Spleen (tissue), 11 donors: ENCODE measurements at regions not wholly inside any gene's neighbourhood (a gene's known extent, or its start where the extent isn't known, plus 50 kb on each side); places are given as distances from the start of the nearest gene placed in this dataset.

Experiments used
- DNase-seq: peaks from one replicate; pipeline ENCODE4 v3.0.0-alpha.2; 2020
- H3K27ac ChIP-seq, 8 donors: fragments of 200-600 bp; sonication (generic) in 7 of 8; 1 replicate in 4 of 8; 2 replicates in 4 of 8; pipeline versions ENCODE4 v1.5.0 to v1.8.0; 2016 to 2021; ENCODE audit warnings: inconsistent platforms in 4 of 8, mild to moderate bottlenecking in 4 of 8, moderate library complexity in 1 of 8
- H3K27me3 ChIP-seq, 7 donors: fragments of 200-600 bp; sonication (generic) in 6 of 7; replicated peaks in 1 of 7; 1 replicate in 4 of 7; 2 replicates in 3 of 7; pipeline versions ENCODE4 v1.5.0 to v1.8.0; 2016 to 2021; ENCODE audit warnings: inconsistent platforms in 3 of 7, mild to moderate bottlenecking in 1 of 7
- H3K36me3 ChIP-seq, 6 donors: fragments of 200-600 bp; sonication (generic) in 5 of 6; 1 replicate in 4 of 6; 2 replicates in 2 of 6; pipeline versions ENCODE4 v1.5.0 to v1.8.0; 2016 to 2021; ENCODE audit warnings: inconsistent platforms in 2 of 6
- H3K4me1 ChIP-seq, 6 donors: fragments of 200-600 bp; sonication (generic) in 5 of 6; 1 replicate in 3 of 6; 2 replicates in 3 of 6; pipeline versions ENCODE4 v1.5.0 to v1.8.0; 2016 to 2021; ENCODE audit warnings: inconsistent platforms in 3 of 6
- H3K4me3 ChIP-seq, 8 donors: fragments of 200-600 bp; sonication (generic) in 7 of 8; 1 replicate in 4 of 8; 2 replicates in 4 of 8; pipeline versions ENCODE4 v1.5.0 to v1.8.0; 2016 to 2021; ENCODE audit warnings: inconsistent platforms in 4 of 8, mild to moderate bottlenecking in 4 of 8, moderate library complexity in 2 of 8
- H3K9me3 ChIP-seq, 8 donors: fragments of 200-600 bp; sonication (generic) in 7 of 8; 1 replicate in 4 of 8; 2 replicates in 4 of 8; pipeline versions ENCODE4 v1.5.0 to v1.8.0; 2016 to 2021; ENCODE audit warnings: inconsistent platforms in 4 of 8
- CTCF ChIP-seq, 11 experiments: fragments of 200-600 bp in 7 of 11; fragments of 450-650 bp in 4 of 11; sonication (generic) in 4 of 11; IDR thresholded peaks in 8 of 11; conservative IDR thresholded peaks in 3 of 11; 1 replicate in 7 of 11; 2 replicates in 4 of 11; pipeline versions ENCODE4 v1.4.0 to v1.8.0; 2016 to 2021; ENCODE audit warnings: antibody characterized with exemption in 11 of 11, inconsistent platforms in 4 of 11, mild to moderate bottlenecking in 1 of 11
- POLR2A ChIP-seq, 3 donors: fragments of 450-650 bp; IDR thresholded peaks; one replicate each; pipeline ENCODE4 v1.5.1; 2017; ENCODE audit warnings: antibody characterized with exemption in 3 of 3, mild to moderate bottlenecking in 1 of 3
- POLR2AphosphoS5 ChIP-seq, 3 donors: sonication (generic); formaldehyde crosslinking; IDR thresholded peaks; one replicate each; pipeline ENCODE4 v1.5.1; 2017; ENCODE audit warnings: antibody characterized with exemption in 3 of 3
- WGBS, 5 donors: extraction: QIAGEN DNeasy Blood & Tissue Kit in 3 of 5; methylation state at CpG; one replicate each; pipeline versions ENCODE4 v1.1.5 to v1.1.7; 2013 to 2018; 5-methylcytosine and 5-hydroxymethylcytosine counted together
- intact Hi-C: fragments of 100-400 bp; cut with DNase I; formaldehyde crosslinking; loops from one replicate; pipeline ENCODE4 v1.15.0; 2023; ENCODE audit warnings: low total_unique reads
- donor health status: healthy with polysubstance abuse.
- donor health status: DM: no; HTN: no; CAD: no; lungs with moderate emphysema.
- donor health status: DM: no; HTN: no; CAD: no.
- donor health status: Bipolar disorder and iron deficiency.
- donor health status: healthy.
- donor health status: DM: no; HTN: no; CAD: no.
- donor health status: DM: yes; HTN: yes; CAD: no.

DNA sequence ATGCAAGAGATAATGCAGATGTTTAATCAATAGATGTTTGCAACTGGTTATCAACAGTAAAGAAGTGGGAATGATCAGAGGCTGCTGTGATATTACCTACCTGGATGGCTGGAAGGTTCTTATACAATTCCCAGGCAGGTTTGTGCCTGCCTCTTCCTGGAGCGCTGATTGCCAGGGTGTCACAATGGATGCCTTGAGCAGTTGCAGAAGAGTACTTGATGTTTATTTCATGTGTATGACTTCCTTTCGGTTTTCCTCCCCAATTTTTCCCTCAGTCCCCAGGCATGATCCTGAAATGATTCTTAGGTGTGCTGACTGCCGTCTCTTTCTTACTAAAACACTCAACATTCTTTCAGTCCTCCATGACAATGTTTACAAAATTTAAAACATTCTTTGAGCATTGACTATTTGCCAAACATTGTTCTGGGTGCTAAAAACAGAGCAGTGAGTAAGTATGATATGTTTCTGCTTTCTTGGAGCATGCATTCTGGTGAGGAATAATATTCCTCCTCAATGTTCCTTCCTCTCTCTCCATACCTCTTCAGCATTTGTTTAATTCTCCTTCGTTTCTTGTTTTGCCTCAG, 416.6 kb upstream of the TRIB2 start:
- no peak overlapping the region for H3K4me3 ChIP-seq
- H3K27ac ChIP-seq, result no peak overlapping the region
- 89 to 97% (median 91%) methylated on average over 4 of the region's 4 CpGs for WGBS, 5 donors

DNA sequence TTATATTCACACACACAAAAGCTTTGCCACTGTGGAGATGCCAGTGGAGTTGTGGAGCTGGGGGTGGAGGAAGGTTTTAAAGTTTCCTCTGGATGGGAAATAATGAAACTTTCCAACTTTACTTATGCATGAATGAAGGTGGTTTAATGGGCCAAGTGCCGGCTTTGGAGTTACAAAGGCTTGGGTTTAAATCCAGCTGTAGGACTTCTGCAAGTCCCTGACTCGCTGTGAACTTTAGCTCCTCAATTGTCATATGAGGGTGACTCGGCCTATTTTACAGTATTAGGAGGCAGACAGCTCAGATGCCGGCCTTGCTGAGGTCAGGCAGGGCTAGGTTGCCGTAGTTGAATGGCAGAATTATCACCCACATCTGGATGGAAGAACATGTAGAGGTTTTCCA, 415.8 kb upstream of the TRIB2 start:
- no peak for TF ChIP-seq POLR2A (IDR thresholded peaks at IDR 0.05)
- TF ChIP-seq CTCF (IDR thresholded peaks at IDR 0.05 in 8 of 11, conservative IDR thresholded peaks at IDR 0.05 in 3 of 11), result no peak
- no peak for TF ChIP-seq POLR2AphosphoS5 (IDR thresholded peaks at IDR 0.05)
- WGBS, 5 donors, result 92 to 97% (median 94%) methylated on average over 5 of the region's 5 CpGs
- peaks cover 0 to 7% (median 0%) of the 10 kb centered on the region in 8 donors for H3K9me3 ChIP-seq
- no peak overlapping the region for H3K4me3 ChIP-seq
- H3K4me1 ChIP-seq, result peaks cover 0 to 7% (median 0%) of the 10 kb centered on the region in 6 donors
- H3K36me3 ChIP-seq, result no peaks in the 10 kb centered on the region
- intact Hi-C loops, result no loop called here
- H3K27me3 ChIP-seq, result no peaks in the 10 kb centered on the region
- no peak for DNase-seq
- H3K27ac ChIP-seq, result no peak overlapping the region

More for the DNA sequence above, 416.6 kb upstream of the TRIB2 start:
- DNase-seq, result no peak
- Histone ChIP-seq H3K36me3 (no peaks in the 10 kb centered on the region), H3K4me1 (peaks cover 0 to 7% (median 0%) of the 10 kb centered on the region in 6 donors), H3K27me3 (no peaks in the 10 kb centered on the region), H3K9me3 (peaks cover 0 to 7% (median 0%) of the 10 kb centered on the region in 8 donors)
- TF ChIP-seq CTCF (IDR thresholded peaks at IDR 0.05 in 8 of 11, conservative IDR thresholded peaks at IDR 0.05 in 3 of 11), result no peak
- no peak for TF ChIP-seq POLR2AphosphoS5 (IDR thresholded peaks at IDR 0.05)
- TF ChIP-seq POLR2A (IDR thresholded peaks at IDR 0.05), result no peak
- intact Hi-C loops, result no loop called here

GRCh38 chr2:12302140-12302539, 414.6 kb upstream of the TRIB2 start:
- no peaks in the 10 kb centered on the region for H3K36me3 ChIP-seq
- no peaks in the 10 kb centered on the region for H3K27me3 ChIP-seq
- H3K4me3 ChIP-seq, result no peak overlapping the region
- no peak overlapping the region for H3K27ac ChIP-seq
- DNase-seq, result no peak
- no peak for TF ChIP-seq POLR2A (IDR thresholded peaks at IDR 0.05)
- TF ChIP-seq CTCF (IDR thresholded peaks at IDR 0.05 in 8 of 11, conservative IDR thresholded peaks at IDR 0.05 in 3 of 11), result no peak
- no peak for TF ChIP-seq POLR2AphosphoS5 (IDR thresholded peaks at IDR 0.05)
- peaks cover 0 to 7% (median 0%) of the 10 kb centered on the region in 6 donors for H3K4me1 ChIP-seq
- WGBS, 5 donors, result 71 to 84% (median 78%) methylated on average over 2 to 3 of the region's 3 CpGs
- H3K9me3 ChIP-seq, result peaks cover 0 to 7% (median 0%) of the 10 kb centered on the region in 8 donors
- intact Hi-C loops, result no loop called here

GRCh38 chr2:12302691-12303090, 414.0 kb upstream of the TRIB2 start:
- H3K36me3 ChIP-seq, result no peaks in the 10 kb centered on the region
- TF ChIP-seq CTCF (IDR thresholded peaks at IDR 0.05 in 8 of 11, conservative IDR thresholded peaks at IDR 0.05 in 3 of 11) (no peak), POLR2A (IDR thresholded peaks at IDR 0.05) (no peak), POLR2AphosphoS5 (IDR thresholded peaks at IDR 0.05) (no peak)
- no peak overlapping the region for H3K4me3 ChIP-seq
- WGBS, 5 donors, result 91 to 98% (median 94%) methylated on average over 3 of the region's 3 CpGs
- H3K9me3 ChIP-seq, result peaks cover 0 to 7% (median 0%) of the 10 kb centered on the region in 8 donors
- intact Hi-C loops, result no loop called here
- H3K27ac ChIP-seq, result no peak overlapping the region
- no peak for DNase-seq
- peaks cover 0 to 7% (median 0%) of the 10 kb centered on the region in 6 donors for H3K4me1 ChIP-seq
- no peaks in the 10 kb centered on the region for H3K27me3 ChIP-seq
